ENCODE measurements at regions not wholly inside any gene's neighbourhood (a gene's known extent, or its start where the extent isn't known, plus 50 kb on each side); places are given as distances from the start of the nearest gene placed in this dataset.
"Not testable (repeated sequence)": the region's sequence is repeated elsewhere in the genome, so short reads cannot be mapped to it uniquely, and the experiment has no call there.

DNA sequence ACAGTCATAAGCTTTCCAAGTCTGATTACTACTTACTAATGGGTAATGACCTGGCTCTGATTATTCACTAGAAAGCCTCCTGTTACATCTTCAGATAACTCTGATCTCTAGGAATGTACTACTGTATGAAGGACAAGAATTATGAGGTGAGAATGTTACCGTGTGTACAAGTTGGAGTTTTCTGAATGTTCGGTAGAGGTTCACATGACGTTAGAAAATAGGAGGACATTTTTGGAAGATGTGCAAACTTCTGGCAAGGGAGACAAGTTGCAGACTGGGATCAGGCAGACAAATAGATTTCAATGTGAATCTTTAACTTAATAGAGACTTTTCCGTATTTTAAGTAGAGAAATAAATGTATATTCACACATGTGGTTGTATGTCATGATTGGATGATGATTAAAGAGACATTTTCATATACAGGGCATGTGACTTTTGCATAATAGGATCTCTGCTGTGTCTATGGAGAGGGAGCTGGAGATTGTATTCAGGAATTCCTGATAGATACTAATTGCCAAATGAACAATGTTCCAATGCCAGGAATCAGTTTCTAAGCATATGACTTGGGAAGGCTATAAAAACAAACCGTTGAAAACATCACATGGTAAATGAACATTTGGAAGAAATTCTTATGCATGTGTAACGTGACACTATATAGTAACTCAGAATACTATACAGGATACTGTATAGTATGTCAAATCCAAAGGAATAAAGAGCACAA, 1695.8 kb upstream of the PIK3C3 start:
- no peak for DNase-seq (ENCODE audit: low spot score)

DNA sequence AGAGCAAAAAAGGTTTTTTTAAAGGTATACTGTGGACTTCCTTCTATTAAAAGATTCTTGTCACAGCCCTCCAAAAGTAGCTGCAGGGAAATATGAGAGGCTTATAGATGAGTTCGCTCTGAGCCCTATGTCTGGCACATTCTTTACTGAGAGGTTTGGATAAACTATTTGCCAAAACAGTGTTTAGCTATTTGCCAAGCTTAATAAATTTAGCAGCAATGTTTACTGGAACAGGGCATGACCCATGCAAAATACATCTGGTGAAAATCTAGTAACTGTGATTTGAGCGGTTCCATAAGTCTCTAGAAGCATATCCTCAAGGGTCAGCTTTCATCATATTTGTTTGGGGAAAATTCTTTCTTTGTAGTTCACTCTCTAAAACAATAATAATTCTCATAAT, 1696.7 kb upstream of the PIK3C3 start:
- DNase-seq (ENCODE audit: low spot score), result no peak

DNA sequence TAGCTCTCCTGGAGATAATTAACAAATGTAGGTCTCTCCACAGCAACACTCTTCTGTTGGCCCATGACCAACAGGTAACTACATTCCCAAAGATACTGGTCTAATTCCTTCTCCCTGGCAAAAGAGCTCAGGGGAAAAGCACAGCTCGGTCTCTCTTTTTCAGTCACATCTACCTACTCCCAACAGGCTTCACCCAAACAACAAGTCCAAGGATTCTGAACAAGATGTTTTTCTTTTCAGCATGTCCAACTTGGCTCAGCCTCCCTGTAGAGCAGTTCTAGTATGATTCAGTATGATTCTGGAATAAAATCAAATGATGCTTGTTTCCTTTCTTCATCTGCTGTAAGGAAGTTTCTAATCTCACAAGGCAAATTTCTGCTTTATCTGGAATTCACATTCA, 1704.8 kb upstream of the PIK3C3 start:
- no peak for DNase-seq (ENCODE audit: low spot score)

DNA sequence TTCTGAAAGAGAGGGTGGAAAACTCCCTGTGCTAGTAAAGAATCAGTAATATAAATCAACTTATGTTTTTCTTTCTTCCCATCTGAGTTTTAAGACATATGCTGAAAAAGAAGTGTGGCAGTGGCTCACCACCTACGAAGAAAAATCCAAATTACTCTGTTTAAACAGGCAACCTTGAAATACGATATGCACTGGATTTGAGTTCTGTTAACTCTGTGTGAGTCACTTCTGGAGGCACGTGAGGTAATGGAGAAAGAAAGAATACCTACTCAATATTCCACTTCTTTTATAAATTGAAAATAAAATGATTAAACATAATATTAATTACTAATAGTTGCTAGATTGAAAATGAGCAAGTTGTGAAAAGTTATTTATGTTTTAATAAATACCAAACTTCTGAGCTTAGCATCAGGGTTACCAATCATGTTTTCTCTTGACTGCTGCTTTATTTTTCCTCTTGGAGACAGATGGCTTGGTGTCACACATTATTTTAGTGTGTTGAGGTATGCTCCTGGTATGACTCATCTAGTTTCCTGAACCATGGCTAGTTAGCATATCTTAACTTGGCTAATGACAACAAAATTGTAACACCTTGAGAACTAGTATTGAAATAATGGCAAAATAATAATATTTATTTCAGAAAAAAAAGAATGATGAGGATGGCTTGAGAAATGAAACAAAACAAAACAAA, 1705.5 kb upstream of the PIK3C3 start:
- DNase-seq (ENCODE audit: low spot score), result peak; percentile 11

DNA sequence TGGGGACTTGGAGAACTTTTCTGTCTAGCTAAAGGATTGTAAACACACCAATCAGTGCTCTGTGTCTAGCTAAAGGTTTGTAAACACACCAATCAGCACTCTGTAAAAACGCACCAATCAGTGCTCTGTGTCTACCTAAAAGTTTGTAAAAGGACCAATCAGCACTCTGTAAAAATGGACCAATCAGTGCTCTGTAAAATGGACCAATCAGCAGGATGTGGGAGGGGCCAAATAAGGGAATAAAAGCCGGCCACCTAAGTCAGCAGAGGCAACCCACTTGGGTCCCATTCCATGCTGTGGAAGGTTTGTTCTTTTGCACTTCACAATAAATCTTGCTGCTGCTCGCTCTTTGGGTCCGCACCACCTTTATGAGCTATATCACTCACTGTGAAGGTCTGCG, 1709.4 kb upstream of the PIK3C3 start:
- DNase-seq (ENCODE audit: low spot score), result not testable (repeated sequence)

DNA sequence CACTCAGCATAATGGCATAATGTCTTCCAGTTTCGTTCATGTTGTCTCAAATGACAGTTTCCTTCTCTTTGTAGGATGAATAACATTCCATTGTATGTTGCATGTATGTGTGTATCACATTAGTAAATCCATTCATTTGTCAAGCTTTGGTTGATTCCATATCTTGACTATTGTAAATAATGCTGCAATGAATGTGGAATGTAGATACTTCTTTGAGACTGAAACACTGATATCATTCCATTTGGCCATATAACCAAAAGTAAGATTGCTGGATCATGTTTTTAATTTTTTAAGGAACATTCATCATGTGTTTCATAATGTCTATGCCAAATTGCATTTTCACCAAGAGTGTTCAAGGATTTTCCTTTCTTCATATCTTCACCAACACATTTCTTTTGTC, 1711.4 kb upstream of the PIK3C3 start:
- no peak for DNase-seq (ENCODE audit: low spot score)

DNA sequence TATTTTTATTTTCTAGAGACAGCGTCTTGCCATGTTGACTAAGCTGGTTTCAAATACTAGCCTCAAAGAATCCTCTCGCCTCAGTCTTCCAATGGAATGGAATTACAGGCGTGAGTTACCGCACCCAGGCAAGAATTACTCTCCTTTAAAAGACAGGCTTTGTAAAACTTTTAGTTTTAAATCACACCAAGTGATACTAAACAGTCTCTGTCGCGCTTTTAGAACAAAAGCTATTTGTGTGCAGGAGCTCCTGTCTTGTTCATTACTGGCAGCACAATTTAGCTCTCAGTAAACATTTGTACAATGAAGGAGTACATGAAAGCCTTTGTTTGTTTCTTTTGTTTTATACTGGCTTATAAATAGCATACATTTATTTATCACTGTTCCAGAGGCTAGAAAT, 1719.2 kb upstream of the PIK3C3 start:
- no peak for DNase-seq (ENCODE audit: low spot score)

DNA sequence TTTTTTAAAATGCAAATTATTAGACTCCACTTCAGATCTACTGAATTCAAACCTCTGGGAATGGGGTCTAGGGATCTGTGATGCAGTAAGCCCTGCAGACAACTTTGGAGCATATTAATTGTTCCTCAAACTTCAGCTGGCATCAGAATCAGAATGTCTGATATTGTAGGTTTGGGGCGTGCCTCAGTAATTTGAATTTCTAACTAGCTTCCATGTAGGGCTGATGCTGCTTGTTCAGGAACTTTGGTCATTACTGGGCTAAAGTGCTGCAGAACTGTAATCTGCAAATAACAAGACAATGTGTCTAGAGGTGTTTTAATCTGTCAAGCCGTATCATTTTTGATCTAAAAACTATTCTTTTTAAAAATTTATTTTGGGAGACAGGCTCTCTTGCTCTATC, 1719.7 kb upstream of the PIK3C3 start:
- no peak for DNase-seq (ENCODE audit: low spot score)

DNA sequence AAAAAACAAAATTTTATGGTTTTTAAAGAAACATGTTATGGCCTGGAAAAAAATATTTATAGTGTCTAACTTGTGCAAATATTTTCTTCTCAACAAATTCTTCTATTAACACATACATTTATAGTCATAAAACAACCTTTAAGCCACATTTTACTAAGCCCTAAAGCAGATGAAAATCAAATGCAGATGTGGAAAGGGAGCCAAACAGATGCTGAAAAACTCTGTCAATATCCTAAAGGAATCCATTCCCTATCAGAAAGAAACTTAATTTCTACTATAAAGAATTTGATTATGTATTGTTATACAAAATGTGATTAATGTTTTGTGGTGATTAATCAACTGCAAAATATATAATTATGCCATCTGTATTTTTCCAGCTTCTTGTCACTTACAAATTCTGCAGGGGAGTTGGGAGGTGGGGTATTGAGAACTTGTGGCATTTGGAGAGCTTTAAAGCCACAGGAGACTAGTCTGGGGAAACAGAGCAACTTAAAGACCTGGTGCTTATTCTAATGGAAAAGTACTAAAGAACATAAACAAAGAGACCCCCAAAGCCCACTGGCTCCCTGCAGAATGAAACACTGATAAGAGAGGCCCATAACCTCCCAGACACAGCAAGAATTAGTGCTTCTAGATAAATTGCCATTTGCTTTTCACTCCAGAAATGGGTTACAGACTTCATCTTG, 1721.0 kb upstream of the PIK3C3 start:
- no peak for DNase-seq (ENCODE audit: low spot score)

DNA sequence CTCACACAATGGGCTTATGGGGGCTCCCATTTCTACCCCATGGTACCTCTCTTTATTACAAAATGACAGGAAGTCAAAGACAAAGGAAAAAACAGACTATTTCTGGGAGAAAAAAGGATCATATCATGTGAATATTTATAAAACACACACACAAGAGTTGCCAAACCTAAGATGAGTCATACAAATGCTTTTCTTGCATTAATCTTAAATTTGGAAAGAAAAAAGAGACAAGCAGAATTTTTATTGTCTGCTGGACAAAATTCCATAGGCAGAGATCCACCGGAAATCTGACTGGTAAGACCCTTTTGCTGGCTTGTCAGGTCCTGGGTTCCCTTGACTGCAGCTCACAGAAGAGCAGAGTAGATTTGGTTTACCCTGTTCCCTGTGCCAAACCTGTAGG, 1732.3 kb upstream of the PIK3C3 start:
- DNase-seq (ENCODE audit: low spot score), result no peak

DNA sequence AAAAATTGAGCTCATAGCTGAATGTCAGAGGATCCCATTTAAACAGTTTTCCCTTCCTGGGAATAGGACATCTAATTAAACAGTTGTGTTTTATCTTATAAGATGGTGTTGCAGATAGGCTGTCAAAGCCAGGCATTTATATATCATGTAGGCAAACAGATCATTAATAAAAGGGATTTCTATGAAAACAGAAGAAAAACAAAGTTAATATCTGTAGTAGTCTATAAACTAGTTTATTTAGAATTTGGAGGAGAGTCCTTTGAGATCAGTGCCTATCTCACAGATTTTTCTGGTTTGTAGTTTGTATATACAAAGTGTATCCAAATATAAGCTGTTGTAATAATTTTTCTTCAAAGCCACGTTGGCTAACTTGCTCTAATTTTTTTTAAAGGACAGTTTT, 1738.2 kb upstream of the PIK3C3 start:
- no peak for DNase-seq (ENCODE audit: low spot score)

DNA sequence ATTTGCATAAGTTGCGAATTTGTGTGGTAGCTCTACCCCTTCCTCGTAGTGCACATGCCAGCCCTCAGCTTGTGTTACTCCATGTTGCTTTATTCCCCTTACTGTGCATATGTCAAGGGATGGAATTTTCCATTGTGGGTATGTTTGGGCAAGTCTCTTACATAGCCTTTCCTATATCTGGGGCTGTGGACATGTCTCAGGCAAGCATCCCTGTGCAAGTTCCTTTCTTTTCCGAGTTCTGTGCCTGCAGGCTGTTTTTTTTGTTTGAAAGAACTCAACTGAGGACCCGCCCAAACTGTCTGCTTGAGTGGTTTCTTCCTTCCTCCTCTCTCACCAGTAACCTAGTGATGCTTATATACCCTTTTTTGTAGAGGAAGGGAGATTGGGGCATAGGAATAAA, 1739.1 kb upstream of the PIK3C3 start:
- DNase-seq (ENCODE audit: low spot score), result no peak

DNA sequence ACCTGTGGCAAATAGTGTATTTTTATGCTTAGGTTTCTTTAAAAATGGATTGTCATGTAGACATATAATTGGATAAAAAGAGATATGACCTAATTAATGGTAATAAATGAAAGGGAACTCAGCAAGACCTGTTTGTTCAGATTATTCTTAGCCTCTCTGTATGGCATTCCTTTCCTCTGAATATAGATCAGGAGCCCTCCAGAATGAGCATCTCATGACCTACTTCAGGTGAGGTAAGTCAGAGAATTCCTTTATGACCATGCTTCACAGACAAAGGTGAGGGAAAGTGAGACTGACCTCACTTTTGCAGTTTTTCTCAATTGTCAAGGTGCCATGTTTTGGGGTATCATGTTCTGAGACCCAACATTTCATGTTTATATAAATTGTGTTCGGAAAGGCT, 1744.3 kb upstream of the PIK3C3 start:
- no peak for DNase-seq (ENCODE audit: low spot score)

DNA sequence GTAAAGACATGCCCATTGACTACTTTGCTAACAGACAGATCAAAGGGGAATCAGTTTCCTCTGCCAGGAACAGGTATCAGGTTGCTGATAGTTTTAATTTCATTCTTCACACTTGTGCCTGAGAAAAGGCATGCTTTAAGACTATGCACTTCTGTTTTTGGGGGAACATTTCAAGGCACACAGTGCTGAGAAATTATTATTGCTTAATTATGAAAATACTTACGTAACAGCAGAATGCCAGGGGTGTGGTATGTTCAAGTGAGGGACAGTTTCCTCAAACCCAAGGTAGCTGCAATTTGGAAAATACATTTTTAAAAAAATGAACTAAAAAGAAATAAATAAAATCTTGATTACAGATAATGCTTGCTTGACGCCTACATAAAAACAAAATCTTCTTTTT, 1746.1 kb upstream of the PIK3C3 start:
- DNase-seq (ENCODE audit: low spot score), result no peak

DNA sequence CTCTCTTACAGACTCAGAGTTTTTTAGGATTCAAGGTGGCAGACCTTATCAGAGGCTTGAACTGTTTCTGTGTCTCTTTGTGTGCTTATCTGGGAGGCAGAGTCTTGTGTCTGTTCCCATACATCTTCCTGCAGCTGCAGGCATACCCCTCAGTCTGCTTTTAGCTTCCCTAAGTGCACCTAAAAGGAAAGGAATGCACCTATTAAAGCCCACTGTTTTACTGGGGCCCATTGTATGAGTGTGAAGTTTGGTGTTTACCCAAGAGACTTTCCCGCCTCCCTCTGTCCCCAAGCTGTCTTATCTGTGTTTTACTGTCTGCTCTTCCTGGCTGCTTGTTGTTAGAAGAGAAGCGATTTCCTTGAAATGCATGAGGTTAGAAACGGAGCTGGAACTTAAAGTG, 1757.3 kb upstream of the PIK3C3 start:
- no peak for DNase-seq (ENCODE audit: low spot score)

DNA sequence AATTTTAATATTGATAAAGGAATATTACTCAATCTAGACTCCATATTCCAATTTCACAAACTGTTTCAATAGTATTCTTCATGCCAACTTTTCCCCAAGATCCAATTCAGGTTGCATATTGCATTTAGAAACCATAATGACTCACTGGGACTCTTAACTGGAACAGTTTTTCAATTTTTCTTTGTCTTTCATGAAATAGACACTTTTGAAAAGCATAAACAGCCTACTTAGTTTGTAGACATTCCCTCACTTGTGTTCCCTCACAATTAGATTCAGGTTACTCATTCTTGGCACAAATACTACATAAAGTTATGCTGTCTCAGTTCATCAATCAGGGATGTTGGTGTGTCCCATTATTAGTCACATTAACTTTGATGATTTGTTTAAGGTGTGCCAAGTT, 1768.4 kb upstream of the PIK3C3 start:
- DNase-seq (ENCODE audit: low spot score), result no peak

DNA sequence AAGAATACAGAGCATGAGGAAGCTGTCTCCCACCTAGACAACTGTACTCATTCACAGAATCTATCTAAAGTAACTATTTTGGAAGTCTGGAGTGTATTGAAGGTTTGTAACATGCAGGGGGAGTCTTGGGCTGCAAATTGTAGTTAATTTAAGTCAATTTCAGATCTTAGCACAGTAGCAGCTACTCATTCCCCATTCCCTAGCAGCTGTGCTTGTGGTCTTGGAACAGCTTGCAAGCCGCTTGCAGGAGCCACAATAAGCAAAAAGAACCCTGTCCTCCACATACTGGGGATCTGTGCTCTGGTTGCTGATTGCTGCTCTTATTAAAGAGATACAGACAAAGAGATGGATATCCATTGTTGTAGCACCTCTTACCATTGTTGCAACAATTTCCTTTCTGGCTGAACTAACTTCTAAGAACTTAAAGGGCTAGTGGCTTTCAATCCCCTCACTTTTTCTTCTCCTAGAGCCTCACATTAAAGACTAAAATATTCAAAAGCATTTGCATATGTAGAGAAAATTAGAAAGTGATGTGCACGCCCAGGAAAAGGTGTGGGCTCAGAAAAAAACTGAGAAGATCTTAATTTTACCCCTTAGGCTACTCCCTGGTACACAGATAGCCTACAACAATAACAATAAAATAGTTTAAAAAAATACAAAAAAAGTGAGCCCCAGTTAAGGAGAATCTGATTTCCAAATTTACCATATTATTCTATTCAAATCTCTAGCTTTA, 1775.1 kb upstream of the PIK3C3 start:
- no peak for DNase-seq (ENCODE audit: low spot score)

DNA sequence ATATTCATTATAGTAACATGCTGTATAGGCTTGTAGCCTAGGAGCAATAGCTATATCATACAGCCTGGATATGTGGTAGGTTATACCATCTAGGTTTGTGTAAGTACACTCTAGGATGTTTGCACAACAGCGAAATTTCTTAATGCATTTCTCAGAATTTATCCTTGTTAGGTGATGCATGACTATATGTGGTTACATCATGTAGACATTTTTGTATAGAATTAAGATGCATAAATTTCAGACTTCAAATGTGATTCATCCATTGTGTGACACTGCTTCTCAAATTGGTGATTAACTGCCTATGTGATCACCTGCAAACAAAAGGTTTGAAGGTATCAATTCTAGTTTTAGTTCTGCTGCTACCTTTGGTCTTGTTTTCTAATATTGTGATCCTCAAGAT, 1787.0 kb upstream of the PIK3C3 start:
- no peak for DNase-seq (ENCODE audit: low spot score)

DNA sequence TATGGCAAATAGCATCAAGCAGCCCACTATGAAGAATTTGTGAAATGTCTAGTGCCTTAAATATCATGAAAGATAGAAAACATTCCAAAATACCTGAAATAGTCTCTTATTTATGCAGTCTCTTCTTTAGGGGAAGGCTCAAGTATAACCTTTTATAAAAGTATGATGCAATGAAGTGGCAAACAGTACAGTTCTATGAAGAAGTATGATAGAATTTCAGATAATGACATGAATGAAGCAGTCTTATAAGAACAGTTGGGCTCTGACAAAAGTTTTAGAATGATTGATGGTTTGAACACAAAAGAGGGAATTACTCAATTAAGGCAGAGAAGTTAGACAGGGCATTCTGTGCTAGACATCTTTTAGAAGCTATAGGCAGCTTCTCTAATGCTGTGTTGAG, 1791.8 kb upstream of the PIK3C3 start:
- no peak for DNase-seq (ENCODE audit: low spot score)

DNA sequence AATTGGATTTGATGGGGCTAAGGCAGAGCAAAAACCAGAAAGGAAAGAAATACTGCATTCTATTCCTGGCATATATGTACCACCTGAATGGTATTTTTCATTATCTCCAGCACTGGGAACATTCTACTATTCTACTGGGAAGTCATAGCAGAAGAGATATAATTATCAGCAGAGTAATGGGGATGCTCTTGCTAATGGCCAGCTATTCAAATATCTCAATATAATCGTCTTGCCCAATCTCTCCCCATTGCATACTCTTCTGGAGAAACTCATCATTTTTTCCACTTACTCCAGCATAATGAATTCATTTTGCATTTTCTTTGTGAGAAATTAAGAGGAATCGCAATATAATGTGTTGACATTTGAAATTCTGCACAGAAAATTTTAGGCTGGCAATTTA, 1794.7 kb upstream of the PIK3C3 start:
- no peak for DNase-seq (ENCODE audit: low spot score)

DNA sequence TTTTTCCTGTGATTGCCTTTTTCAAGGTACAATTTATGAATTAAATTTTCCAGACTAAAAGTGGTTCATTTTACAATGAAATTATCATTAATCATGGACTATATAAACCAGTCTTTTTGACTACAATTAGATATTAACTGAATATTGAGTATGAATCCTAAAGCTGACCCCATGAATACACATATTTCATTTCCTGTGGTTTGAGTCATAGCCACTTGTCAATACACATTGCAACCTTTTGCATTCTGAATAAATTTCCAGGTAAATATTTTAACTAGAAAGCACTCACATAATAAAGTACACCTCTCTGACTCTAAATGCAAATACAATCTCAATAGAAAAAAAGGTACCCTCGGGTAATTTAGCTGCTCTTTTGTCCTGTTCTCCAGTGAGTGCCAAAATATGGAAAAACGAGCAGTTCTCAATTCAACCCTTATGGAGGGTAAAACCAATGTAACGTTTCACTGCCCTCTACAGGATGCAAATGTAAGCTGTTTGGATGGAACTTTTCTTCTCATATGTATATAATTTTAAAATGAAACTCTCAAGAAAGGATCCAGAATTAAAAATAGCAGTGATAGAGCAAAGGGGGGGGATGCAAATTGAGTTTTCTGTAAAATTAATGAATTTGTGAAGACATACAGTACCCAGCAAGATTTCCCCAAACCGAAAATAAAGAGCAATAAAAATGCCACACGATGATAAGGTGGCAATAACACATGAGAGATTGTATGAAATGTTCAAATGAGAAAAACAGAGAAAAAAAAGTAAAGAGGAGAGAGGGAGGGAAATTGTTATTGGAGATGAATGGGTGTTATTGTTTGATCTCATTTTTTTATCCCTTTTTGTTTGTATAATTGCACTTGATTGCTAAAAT, 1795.7 kb upstream of the PIK3C3 start:
- peak; percentile 50 for DNase-seq (ENCODE audit: low spot score)

DNA sequence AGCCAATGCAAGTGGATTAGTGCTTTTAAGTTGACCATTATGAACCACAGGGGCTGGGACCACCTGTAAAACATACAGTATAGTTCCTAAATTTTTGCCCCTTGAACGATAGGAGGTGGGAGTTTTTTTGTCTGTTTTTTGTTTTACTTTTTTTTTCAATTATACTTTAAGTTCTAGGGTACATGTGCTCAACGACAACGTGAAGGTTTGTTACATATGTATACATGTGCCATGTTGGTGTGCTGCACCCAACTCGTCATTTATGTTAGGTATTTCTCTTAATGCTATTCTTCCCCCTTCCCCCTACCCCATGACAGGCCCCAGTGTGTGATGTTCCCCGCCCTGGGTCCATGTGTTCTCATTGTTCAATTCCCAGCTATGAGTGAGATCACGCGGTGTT, 1797.9 kb upstream of the PIK3C3 start:
- no peak for DNase-seq (ENCODE audit: low spot score)
